GM13976 (cell line): ENCODE measurements at regions not wholly inside any gene's neighbourhood (a gene's known extent, or its start where the extent isn't known, plus 50 kb on each side); places are given as distances from the start of the nearest gene placed in this dataset.
"Not testable (repeated sequence)": the region's sequence is repeated elsewhere in the genome, so short reads cannot be mapped to it uniquely, and the experiment has no call there.

Source experiments
- DNase-seq: peaks from one replicate; pipeline ENCODE4 v3.0.0; 2012; ENCODE audit warnings: low spot score
- in situ Hi-C: fragments of 300-500 bp; cut with MboI; formaldehyde crosslinking; loops from one replicate; pipeline ENCODE4 v1.12.0; 2022; ENCODE audit warnings: low sequenced_read_pairs, mixed read lengths, inconsistent platforms; ENCODE audit not compliant: unreplicated experiment
- TF ChIP-seq, protein P1 (sequence below): IDR thresholded peaks from 2 replicates; pipeline ENCODE4 v1.5.1; 2012; ENCODE audit warnings: borderline replicate concordance, mild to moderate bottlenecking; ENCODE audit not compliant: insufficient read depth; ENCODE audit errors: extremely low read depth, missing control alignments, control extremely low read depth

DNA sequence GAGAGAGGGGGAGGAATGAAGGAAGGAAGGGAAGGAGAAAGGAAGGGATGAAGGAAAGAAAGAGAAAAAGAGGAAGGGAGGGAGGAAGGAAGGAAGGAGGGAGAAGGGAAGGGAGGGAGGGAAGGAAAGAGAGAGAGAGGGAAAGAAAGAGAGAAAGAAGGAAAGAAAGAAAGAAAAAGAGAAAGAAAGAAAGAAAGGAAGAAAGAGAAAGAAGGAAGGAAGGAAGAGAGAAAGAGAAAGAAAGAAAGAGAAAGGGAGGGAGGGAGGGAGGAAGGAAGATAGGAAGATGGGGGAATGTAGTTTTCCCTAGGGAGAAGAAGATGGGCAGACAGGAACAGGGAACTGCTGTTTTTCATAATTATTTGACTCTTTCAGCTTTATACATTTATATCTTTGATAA is 115.1 kb upstream of the CXADR start:
- in situ Hi-C loops = loop anchor here (25.0 kb wide), 1 partner anchor 165 kb away; no protein-coding TSS in a partner anchor
- DNase-seq = no peak
- TF ChIP-seq, protein P1, sequence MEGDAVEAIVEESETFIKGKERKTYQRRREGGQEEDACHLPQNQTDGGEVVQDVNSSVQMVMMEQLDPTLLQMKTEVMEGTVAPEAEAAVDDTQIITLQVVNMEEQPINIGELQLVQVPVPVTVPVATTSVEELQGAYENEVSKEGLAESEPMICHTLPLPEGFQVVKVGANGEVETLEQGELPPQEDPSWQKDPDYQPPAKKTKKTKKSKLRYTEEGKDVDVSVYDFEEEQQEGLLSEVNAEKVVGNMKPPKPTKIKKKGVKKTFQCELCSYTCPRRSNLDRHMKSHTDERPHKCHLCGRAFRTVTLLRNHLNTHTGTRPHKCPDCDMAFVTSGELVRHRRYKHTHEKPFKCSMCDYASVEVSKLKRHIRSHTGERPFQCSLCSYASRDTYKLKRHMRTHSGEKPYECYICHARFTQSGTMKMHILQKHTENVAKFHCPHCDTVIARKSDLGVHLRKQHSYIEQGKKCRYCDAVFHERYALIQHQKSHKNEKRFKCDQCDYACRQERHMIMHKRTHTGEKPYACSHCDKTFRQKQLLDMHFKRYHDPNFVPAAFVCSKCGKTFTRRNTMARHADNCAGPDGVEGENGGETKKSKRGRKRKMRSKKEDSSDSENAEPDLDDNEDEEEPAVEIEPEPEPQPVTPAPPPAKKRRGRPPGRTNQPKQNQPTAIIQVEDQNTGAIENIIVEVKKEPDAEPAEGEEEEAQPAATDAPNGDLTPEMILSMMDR = no peak

DNA sequence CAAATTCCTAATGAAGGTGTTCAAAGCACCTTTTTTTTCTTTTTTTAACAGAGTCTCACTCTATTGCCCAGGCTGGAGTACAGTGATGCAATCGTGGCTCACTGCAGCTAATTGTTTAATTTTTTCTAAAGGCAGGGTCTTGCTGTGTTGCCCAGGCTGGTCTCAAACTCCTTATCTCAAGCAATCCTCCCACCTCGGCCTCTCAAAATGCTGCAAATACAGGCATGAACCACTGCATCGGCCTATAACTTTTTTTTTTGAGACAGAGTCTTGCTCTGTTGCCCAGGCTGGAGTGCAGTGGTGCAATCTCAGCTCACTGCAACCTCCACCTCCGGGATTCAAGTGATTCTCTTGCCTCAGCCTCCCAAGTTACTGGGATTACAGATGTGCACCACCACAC is 113.9 kb upstream of the CXADR start:
- in situ Hi-C loops = loop anchor here (25.0 kb wide), 1 partner anchor 163 kb away; no protein-coding TSS in a partner anchor
- DNase-seq = not testable (repeated sequence)

DNA sequence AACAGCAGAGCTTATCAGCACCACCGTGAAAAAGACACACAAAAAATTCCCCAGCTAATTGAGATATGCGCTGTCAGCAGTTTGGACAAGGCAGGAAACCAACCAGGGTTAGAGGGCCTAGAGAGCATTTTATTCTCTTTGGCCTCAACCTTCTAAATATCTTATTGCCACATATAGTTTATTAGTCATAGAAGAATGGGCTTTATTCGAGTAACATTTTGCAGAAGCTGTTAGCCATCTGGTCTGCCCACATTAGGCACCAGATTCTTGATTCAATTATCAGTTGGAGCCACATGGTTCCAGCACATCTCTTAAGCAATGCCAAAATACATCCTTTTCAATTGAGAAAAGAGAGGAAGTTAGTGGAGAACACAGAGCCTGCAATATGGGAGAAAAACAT is 109.9 kb upstream of the CXADR start:
- DNase-seq = no peak
- TF ChIP-seq, protein P1 = no peak
- in situ Hi-C loops = no loop called here

GRCh38 chr21:17406202-17406601 is 106.6 kb upstream of the CXADR start:
- no peak for DNase-seq
- TF ChIP-seq, protein P1 = no peak
- in situ Hi-C loops = no loop called here

- TF ChIP-seq, protein P1 = no peak
- in situ Hi-C loops = no loop called here
- no peak for DNase-seq
These were observed 98.1 kb upstream of the CXADR start for GRCh38 chr21:17414766-17415165.

DNA sequence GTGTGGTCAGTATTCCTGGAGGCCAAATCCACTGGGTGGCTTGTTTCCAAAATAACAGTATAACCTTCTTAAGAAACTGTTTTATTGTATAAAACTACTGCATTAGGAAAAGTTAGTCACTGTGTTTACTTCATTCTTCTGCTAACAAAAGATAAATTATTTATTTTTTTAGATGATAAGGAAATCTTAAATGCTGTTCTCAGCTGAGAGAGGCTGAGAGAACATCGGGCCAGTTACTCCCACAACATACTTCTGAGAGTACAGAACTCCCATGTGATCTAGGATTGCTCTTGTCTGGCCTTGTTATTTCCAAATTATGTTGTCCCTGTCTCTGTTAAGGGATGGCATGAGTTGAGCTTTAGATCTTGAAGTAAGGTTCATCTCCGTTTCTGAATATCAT is 96.7 kb upstream of the CXADR start:
- DNase-seq = no peak
- TF ChIP-seq, protein P1 = no peak
- in situ Hi-C loops = no loop called here

- TF ChIP-seq, protein P1 = no peak
- no peak for DNase-seq
- in situ Hi-C loops = no loop called here
These were observed 89.9 kb upstream of the CXADR start for GRCh38 chr21:17422931-17423330.
